HG03280 (cell line): ENCODE measurements at regions not wholly inside any gene's neighbourhood (a gene's known extent, or its start where the extent isn't known, plus 50 kb on each side); places are given as distances from the start of the nearest gene placed in this dataset.
"Not testable (repeated sequence)": the region's sequence is repeated elsewhere in the genome, so short reads cannot be mapped to it uniquely, and the experiment has no call there.

Source experiments
- ATAC-seq: cut with Tn5 transposase; IDR thresholded peaks from one replicate; pipeline ENCODE4 v1.9.1; 2021; ENCODE audit warnings: mild to moderate bottlenecking, moderate library complexity; ENCODE audit not compliant: unreplicated experiment

DNA sequence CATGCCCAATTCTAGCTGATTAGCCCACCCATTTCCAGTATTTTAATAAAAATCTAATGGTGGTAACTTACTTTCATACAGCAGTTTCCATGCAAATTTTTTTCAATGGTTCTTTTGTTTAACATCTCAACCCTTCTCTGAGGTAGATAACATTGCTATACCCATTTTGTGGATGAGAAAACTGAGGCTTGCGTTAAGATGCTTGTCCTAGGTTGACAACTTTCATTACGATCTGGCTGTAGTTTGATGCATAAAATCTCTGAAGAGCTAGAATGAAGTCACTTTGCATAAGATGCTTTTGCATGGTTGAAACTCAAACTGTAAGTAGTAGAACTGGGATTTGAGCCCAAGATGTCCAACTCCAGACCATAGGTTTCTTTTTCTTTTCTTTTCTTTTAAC lies 309.5 kb upstream of the PODXL start:
- ATAC-seq = no peak

DNA sequence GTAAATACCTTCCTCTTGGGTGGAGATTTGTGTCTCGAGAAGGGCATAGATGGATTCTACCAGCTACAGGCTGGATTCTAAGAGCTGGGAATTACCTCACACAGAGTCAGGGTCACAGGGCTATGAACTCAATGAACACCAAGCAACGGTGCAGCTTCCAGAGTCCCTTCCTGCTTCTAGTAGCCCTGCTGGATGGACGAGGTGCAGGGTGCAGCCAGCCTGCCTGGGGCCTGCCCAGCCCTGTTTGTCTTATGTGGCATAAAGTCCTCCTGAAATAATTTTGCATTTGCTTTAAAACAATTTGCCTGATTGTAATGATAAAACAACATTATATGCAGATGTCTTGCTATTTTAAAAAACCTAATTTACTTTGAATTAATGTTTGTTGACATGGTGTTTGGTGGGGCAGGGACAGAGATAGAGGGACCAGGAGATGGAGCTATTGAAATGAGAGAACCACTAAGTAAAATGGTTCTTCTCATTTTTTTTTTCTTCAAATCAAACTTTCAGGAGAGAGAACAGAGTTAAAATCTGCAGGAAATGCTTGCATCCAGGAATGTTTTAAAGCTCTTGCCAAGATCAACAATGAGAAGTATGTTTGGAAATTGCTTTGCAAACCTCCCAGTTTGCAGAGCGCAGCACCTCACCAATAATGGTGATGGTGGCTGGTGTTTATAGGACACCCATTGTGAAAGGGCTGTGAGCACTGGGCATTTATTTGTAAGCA lies 305.4 kb upstream of the PODXL start:
- no peak for ATAC-seq

DNA sequence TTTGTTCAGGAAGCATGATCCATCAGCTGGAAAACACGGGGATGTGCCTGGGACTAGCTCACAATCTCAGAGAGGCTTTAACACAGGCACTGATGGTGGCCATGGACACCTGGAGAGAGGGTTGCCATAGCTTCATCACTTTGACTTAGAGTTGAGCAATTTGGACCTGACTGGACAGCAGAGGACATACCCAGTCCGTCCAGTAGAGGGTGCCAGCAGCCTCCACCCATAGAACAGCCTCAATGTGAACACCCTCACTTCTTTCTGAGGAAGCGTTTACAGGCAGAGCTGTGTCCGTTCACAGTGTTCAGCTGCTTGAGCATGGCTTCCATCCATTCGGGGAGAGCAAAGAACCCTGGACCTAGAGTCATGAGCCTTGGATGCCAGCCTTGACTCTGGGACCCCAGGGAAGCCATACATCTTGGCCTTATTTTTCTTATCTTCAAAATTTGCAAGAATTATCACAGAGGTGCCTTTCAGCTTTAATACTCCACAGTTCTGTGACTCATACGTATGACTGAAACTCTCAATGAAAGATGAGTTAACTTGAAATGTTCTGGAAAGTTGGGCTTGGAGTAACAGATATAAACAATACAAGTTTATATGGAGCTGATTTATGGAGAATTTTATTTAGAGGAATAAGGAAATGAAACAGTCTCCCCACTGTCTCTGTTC lies 302.9 kb upstream of the PODXL start:
- peak; percentile 75 for ATAC-seq

DNA sequence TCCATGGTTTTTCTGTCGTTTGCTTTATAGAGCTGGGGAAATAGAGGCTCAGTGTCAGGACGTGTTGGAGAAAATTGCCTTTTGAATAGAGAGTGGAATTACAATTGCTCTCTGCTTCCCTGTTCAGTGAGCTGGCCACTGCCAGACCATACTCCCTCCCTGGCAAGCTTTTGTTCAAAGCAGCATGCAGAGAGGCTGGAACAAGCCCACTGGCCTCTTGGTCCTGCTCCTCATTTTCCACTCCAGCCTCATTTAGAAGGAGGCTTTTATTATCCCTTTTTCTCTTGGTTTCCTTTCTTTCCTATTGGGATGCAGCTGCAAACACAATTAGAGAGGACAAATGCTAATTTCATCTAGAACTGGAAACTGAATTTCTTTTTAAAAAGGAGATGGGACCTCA lies 302.2 kb upstream of the PODXL start:
- ATAC-seq = no peak

DNA sequence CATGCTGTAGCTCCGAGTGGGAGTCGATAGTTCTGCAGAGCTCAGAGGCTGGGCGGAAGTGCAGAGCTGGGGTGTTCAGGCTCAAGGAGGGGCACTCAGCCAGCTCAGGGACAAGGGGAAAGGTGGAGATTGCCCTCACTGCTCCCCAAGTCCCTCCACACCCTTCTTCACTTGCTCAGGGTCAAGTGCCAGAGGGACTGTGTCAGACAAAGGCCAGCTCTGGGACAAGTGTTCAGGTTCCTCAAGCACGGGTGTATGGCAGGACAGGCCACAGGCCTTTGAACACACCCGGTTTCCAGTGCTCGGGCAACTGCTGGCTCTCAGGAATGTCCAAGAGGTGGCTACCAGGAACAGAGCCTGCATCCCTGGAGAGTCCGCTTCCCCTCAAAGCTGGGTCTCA lies 293.0 kb upstream of the PODXL start:
- no peak for ATAC-seq

DNA sequence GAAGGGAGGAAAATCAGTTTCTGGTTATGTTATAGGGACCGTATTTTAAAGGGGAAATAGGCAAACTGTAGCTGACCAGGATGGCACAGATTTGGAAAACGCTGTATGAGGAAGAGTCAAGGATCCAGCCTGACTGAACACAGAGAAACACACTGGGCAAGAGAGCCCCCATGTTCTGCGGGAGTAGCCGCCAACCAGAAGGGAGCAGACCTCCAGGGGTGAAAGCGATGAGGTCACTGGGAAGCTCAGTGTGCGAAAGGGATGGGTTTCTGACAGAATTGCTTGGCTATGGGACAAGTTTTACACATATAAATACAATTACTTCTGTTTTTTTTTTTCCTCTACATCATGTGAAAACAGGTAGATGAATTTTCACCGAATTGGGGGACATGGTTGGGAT lies 291.6 kb upstream of the PODXL start:
- ATAC-seq = no peak

DNA sequence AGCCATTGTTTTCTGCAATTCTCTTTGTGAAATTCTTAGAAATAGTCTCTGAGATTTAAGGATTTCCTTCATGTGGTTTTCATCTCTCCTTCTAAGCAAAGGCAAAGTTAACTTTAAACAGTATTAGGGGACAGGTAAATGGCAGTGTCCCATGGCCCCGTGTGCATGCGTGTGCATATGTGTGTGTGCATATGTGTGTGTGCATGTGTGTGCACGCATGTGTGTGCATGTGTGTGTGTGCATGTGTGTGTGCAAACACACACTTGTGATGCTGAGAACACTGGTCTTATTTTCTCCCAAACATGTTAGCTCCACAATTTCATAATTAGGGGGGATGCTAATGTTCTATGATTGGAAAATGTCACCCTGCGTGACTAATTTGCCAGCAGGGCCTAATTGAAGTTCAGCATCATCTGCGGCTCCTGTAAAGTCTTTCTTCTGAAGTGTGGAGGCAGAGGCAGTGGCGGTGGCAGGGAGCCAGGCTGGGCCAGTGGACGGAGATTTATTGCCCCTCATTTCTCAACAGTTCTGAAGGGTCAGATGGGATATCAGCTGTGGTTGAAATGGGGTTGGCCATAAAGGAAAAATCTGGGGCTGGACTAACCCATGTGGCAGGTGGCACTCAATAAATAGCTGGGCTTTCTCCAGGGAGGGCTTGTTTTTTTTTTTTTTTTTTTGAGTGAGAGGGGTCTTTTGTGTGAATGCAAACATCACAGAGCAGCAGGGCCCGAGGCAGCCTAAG lies 289.3 kb upstream of the PODXL start:
- no peak for ATAC-seq

DNA sequence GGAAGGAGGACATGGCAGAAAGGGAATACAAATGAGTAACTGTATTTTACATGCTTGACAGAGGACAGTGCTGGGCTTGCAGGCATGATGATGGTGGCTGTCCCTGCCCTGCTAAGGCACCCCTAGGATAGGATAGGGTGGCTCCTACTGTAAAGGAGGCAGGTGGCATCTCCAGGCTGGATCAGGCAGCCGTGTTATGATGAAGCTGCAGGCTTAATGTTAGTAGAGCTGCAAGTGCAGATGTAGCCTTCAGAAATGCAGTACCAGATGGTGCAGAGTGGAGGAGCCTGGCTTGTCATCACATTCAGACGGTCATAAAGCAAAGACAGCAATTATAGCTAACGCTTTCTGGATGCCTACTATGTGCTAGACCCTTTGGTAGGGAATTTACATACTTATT lies 287.9 kb upstream of the PODXL start:
- no peak for ATAC-seq

DNA sequence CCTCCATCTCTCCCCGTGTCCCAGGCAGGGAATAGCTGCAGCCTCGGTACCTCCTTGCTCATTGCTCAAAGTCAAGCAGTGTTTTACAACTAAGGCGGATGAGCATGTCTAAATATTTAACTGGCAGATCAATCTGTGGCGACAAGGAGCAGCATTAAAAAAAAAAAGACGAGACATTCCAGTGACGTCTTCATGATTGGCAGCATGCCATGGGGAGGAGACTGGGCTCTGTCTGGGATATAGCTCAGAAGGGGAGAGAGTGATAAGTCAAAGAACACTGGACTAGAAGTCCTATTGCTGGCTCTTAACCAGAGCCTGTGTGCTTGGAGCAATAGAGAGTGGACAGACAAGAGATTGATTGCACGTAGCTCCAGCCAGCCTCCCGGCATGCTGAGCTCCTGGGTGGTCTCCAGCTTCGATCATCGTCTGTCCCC lies 287.5 kb upstream of the PODXL start:
- no peak for ATAC-seq

DNA sequence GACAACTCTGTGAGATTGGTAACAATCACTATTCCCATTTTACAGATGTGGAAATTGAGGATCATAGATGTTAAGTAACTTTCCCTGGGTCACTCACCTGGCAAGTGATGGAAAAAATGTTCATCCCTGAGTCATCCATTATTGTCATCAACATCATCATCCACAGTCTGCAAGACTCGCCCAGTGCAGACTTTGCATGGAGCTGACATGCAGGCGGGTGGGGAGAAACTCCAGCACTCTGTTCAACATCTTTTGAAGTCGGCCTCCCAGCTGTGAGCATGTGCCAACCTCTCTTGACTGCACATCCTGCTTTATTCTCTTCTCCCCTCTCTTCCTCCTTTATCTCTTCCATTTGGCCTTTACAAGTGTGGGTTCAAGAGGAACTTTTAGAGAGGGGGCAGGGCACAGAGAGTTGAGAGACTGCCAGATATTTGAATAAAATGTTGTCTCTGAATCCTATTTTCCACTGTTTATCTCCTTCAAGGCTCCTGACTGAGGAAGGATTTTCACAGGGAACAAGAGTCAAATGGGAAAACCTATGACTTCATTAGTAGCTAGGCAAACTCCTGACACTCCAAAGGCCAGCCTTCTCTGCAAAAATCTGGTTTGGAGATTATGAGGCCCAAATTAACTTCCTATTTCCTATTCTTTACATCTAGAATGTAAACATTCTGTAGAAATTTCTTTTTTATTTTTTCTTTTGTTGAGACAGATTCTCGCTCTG lies 283.7 kb upstream of the PODXL start:
- ATAC-seq = no peak

DNA sequence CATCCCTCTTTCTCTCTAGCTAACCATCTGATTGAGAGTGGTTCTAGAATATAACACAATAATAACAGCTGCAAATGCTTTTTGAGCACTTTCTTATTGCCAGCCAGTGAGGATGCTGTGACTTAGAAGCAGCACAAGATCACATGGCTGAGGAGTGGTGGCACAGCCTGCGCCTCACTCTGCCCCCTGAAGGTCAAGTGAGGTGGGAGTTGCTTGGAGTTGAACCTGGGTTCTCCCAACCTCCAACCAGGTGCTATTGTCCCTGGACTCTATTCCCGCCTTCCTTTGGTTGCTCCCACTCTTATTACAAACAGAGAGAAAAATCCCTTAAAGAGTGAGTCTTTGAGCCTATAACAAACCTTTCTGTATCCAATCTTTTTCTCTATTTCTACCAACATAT lies 280.3 kb upstream of the PODXL start:
- ATAC-seq = no peak

DNA sequence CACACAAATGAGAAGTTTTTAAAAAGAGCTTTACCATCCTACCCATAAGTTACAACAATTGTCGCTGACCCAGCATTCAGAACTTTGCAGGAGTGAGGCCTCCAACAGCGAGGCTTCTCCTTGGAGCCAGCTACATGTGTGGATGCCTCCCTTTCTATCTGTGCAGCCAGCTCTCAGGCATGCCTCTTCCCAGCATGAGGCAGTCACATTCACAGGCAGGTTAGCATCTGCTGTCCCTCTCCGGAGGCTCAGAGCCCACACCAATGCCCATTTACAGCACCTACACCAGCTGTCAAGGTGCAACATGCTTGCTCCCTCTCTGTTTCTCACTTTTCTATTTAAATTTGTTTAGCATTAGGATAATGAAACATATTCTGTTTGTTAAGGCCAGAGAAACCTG lies 278.7 kb upstream of the PODXL start:
- ATAC-seq = no peak

DNA sequence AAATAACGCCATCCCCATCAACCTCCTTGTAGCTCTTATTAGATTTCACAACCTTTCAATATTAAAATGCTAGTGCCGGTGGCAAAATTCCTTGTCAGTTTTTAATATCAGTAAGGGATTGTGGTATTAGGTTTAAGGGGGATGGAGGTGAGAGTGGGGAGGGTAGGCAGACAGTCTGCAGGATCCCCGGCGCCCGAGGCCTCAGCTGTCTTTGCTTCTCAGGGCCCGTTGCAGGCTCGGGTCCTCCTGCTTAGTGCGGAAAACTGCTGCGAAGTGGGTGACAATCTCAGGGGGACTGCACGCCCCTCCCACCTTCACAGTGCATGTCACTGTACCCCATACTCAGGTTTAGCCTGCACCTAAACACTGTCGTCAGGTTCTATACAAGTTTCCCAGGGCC lies 274.3 kb upstream of the PODXL start:
- no peak for ATAC-seq

DNA sequence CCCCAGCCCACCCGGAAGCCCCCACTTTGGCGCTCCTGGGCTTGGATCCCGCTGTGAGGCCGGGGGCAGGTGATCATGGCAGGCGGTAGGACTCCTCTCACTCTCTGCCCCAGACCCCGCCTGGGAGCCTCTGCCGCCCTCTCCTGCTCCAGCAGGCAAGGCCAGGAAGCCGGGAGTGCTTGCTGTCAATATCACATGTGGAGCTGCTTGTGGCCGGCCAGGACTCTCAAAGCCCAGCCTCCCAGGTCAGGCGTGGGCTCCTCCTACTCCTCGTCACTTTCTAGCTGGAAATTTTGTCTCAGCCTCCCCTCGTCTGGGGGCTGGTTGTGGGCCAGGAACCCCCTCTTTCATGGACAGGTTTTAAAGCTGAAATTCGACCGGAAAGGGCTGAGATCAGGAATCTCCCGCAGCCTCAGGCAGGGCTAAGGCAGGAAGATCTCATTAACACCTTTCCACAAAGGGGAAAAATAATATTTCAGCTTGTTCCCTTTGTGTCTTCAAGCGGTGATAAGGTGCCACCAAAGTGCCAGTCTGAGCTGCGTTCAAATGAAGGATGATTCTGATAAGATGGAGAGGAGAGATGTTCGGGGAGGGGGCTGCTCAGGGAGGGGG lies 273.6 kb upstream of the PODXL start:
- ATAC-seq = no peak

DNA sequence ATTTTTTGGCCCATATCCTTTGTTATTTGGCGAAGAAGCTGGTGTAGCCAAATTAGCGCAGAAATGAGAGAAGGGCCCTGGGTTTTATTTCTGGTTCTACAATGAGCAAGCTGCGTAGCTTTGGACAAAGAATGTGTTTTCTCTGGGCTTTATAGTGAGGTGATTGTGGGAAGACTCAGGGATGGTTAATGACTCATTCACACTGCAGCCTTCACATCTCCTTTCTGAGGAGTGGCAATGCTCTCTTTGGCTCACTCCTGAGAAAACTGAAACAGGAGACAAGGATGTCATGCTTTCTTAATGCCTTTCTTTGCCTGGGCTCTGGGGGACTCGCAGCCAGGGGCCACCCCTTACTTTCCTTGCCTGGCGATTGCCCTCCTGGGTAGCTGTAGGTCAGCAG lies 271.0 kb upstream of the PODXL start:
- no peak for ATAC-seq

DNA sequence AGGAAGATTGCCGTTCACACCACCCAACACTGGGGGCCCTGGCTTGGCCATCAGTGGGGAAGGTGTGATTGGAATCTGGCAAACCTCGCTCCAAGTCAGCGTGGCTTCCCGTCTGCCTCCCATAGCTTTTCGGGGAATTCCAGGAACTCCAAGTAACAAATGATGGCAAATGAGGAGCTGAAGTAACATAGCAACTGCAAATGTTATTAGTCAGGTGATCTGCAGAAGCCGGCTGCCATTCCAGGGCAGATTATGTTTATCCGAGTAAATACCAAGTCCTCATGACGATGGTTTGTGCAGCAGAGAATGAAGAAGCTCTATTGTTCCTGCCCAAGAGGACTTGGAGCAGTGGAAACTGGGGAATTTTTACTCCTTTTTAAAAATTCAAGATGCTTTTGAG lies 270.5 kb upstream of the PODXL start:
- no peak for ATAC-seq

DNA sequence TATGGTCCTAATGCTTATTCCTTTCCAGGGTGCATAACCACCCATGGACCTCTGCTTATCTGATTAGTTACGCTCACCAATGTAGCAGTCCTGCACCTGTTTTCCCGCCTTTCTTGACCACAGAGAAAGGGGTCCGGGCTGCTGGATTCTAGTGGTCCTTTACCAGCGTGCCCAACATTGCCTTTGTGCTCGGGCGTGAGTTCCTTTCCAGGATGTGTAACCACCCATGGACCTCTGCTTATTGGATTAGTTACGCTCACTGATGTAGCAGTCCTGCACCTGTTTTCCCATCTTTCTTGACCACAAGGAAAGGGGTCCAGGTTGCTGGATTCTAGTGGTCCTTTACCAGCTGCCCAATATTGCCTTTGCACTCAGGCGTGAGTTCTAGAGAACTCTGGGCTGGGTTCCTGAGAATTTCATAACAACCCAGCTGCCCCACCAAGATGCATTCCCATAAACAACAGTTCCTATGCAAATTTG lies 267.6 kb upstream of the PODXL start:
- ATAC-seq = not testable (repeated sequence)

DNA sequence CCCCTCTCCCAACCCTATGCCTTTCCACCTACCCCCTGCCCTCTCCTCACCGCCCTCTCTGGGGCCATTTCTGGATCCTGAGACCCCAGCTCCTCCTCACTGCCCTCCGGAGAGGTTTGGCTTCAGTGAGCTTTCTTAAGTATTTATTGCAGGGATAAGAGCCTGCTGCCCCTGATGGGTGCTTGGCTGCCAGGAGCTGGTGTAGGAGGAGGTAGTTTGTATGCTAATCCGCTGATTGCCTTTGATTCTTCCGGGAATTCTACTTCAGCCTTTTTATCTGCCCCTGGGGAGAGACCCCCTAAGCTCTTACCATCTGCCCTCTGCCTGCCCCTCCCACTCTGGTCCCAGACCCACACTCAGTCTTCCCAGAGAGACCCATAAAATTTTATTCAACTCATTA lies 263.5 kb upstream of the PODXL start:
- ATAC-seq = no peak

DNA sequence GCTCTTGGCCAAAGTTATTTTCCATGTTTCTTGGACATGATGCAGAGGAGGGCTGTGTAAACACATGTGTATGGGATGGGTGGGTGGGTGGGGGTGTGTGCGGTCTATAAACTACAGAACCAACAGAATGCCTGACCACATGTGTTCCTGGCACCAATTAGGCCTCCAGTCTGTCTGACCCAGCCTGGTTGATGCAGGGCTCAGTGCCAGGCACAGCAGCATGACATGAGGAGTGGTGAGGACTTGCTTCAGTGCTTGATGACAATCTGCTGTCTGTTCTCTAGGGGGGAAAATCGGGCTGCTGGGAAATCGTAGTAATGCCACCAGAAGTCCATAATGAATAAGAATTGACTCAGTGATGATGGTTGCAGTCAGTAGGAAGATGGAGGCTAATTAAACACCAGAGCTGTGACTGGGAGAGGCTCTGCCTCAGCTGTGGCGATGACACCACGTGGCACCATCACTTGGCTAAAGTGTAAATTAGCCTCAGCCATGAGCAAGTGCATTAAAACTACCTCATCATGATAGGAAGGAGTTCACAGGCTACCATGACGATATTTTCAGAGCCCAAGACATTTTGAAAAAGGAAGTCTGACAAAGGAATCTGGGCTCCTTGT lies 260.1 kb upstream of the PODXL start:
- ATAC-seq = no peak

DNA sequence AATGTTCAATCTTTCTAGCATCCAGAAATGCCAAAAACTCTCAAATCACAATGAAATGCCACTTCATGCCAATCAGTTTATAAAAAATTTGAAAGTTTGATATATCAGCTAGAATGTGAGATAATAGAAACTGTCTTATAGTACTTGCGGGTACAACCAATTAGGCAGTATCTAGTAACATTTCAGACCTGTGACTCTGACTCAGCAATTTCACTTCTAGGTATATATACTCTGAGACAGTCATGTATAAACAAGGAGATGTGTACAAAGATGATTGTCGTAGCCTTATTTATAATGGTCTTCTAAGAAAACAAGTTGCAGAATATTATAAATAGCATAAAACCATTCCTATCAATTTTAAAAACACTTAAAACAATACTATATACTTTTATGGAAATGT lies 252.3 kb upstream of the PODXL start:
- ATAC-seq = no peak
